Thyroid gland (tissue), 4 donors: ENCODE measurements at regions not wholly inside any gene's neighbourhood (a gene's known extent, or its start where the extent isn't known, plus 50 kb on each side); places are given as distances from the start of the nearest gene placed in this dataset.

Experiments
- DNase-seq, 2 donors: peaks; one replicate each; pipeline ENCODE4 v3.0.0-alpha.2; 2019
- H3K27ac ChIP-seq, 3 donors: fragments of 200-600 bp; sonication (generic); 1 replicate in 2 of 3; 2 replicates in 1 of 3; pipeline ENCODE4 v1.5.1; 2016 to 2019; ENCODE audit warnings: mild to moderate bottlenecking in 1 of 3, moderate library complexity in 1 of 3
- H3K27me3 ChIP-seq: fragments of 200-600 bp; sonication (generic); one replicate; pipeline ENCODE4 v1.5.1; 2019
- H3K36me3 ChIP-seq, 2 donors: fragments of 200-600 bp; sonication (generic); one replicate each; pipeline ENCODE4 v1.5.1; 2016 to 2019
- H3K4me1 ChIP-seq, 2 donors: fragments of 200-600 bp; sonication (generic); one replicate each; pipeline ENCODE4 v1.5.1; 2017 to 2019
- H3K4me3 ChIP-seq, 3 donors: fragments of 200-600 bp; sonication (generic); replicated peaks in 1 of 3; 1 replicate in 2 of 3; 2 replicates in 1 of 3; pipeline ENCODE4 v1.5.1; 2016; ENCODE audit warnings: mild to moderate bottlenecking in 1 of 3
- H3K9me3 ChIP-seq: fragments of 200-600 bp; sonication (generic); one replicate; pipeline ENCODE4 v1.5.1; 2017
- CTCF ChIP-seq, 6 experiments: fragments of 200-600 bp in 3 of 6; fragments of 450-650 bp in 3 of 6; sonication (generic) in 3 of 6; IDR thresholded peaks; one replicate each; pipeline ENCODE4 v1.5.1; 2016 to 2019; ENCODE audit warnings: antibody characterized with exemption in 6 of 6, mild to moderate bottlenecking in 2 of 6, inconsistent platforms in 1 of 6, moderate library complexity in 1 of 6
- POLR2A ChIP-seq, 2 donors: fragments of 450-650 bp; IDR thresholded peaks; one replicate each; pipeline ENCODE4 v1.6.1; 2017; ENCODE audit warnings: antibody characterized with exemption in 2 of 2, mild to moderate bottlenecking in 2 of 2, moderate library complexity in 1 of 2
- WGBS, 2 donors: methylation state at CpG; one replicate each; pipeline ENCODE4 v1.1.5; 2017; 5-methylcytosine and 5-hydroxymethylcytosine counted together
- intact Hi-C: fragments of 100-400 bp; cut with DNase I; formaldehyde crosslinking; loops from one replicate; pipeline ENCODE4 v1.15.1; 2023

GRCh38 chr1:81617308-81617967 is 183.3 kb upstream of the ADGRL2 start:
- no peak for DNase-seq
- Histone ChIP-seq H3K36me3 (no peaks in the 10 kb centered on the region), H3K27me3 (no peaks in the 10 kb centered on the region), H3K9me3 (no peaks in the 10 kb centered on the region), H3K27ac (no peak overlapping the region), H3K4me1 (peaks cover 4 to 6% of the 10 kb centered on the region in 2 donors), H3K4me3 (no peak overlapping the region)
- TF ChIP-seq CTCF (IDR thresholded peaks at IDR 0.05), result no peak
- no peak for TF ChIP-seq POLR2A (IDR thresholded peaks at IDR 0.05)
- 77 to 78% methylated on average over 9 of the region's 9 CpGs for WGBS, 2 donors
- intact Hi-C loops, result no loop called here

GRCh38 chr1:81613803-81614202 is 186.9 kb upstream of the ADGRL2 start:
- H3K4me1 ChIP-seq, result peaks cover 4 to 6% of the 10 kb centered on the region in 2 donors
- H3K36me3 ChIP-seq, result no peaks in the 10 kb centered on the region
- H3K4me3 ChIP-seq, result no peak overlapping the region
- H3K9me3 ChIP-seq, result no peaks in the 10 kb centered on the region
- no peak for DNase-seq
- intact Hi-C loops, result no loop called here
- no peak for TF ChIP-seq CTCF (IDR thresholded peaks at IDR 0.05)
- no peak for TF ChIP-seq POLR2A (IDR thresholded peaks at IDR 0.05)
- H3K27ac ChIP-seq, result no peak overlapping the region
- 84 to 85% methylated on average over 3 of the region's 3 CpGs for WGBS, 2 donors
- no peaks in the 10 kb centered on the region for H3K27me3 ChIP-seq

GRCh38 chr1:81607924-81608323 is 192.8 kb upstream of the ADGRL2 start:
- no peak overlapping the region for H3K27ac ChIP-seq
- no peaks in the 10 kb centered on the region for H3K4me1 ChIP-seq
- H3K27me3 ChIP-seq, result no peaks in the 10 kb centered on the region
- no peak for DNase-seq
- WGBS, 2 donors, result 85 to 89% methylated on average over 3 of the region's 3 CpGs
- no peaks in the 10 kb centered on the region for H3K36me3 ChIP-seq
- no peak overlapping the region for H3K4me3 ChIP-seq
- TF ChIP-seq CTCF (IDR thresholded peaks at IDR 0.05), result no peak
- no peak for TF ChIP-seq POLR2A (IDR thresholded peaks at IDR 0.05)
- no peaks in the 10 kb centered on the region for H3K9me3 ChIP-seq
- intact Hi-C loops, result no loop called here

- DNase-seq, result no peak
- no peak for TF ChIP-seq POLR2A (IDR thresholded peaks at IDR 0.05)
- TF ChIP-seq CTCF (IDR thresholded peaks at IDR 0.05), result no peak
- Histone ChIP-seq H3K27ac (no peak overlapping the region), H3K36me3 (no peaks in the 10 kb centered on the region), H3K4me1 (no peaks in the 10 kb centered on the region), H3K4me3 (no peak overlapping the region), H3K9me3 (no peaks in the 10 kb centered on the region), H3K27me3 (no peaks in the 10 kb centered on the region)
- intact Hi-C loops, result no loop called here
- 96% methylated on average over 3 of the region's 3 CpGs for WGBS, 2 donors
These were observed 193.6 kb upstream of the ADGRL2 start for GRCh38 chr1:81607086-81607485.

GRCh38 chr1:81606656-81607055 is 194.1 kb upstream of the ADGRL2 start:
- Histone ChIP-seq H3K36me3 (no peaks in the 10 kb centered on the region), H3K4me3 (no peak overlapping the region), H3K27ac (no peak overlapping the region), H3K4me1 (no peaks in the 10 kb centered on the region), H3K27me3 (no peaks in the 10 kb centered on the region), H3K9me3 (no peaks in the 10 kb centered on the region)
- TF ChIP-seq POLR2A (IDR thresholded peaks at IDR 0.05), result no peak
- no peak for TF ChIP-seq CTCF (IDR thresholded peaks at IDR 0.05)
- no peak for DNase-seq
- intact Hi-C loops, result no loop called here
- WGBS, 2 donors, result 73 to 89% methylated on average over 5 of the region's 5 CpGs
